SK-N-SH treated with all-trans-retinoic acid at 6 μM for 48 hours (cell line): ENCODE measurements at regions not wholly inside any gene's neighbourhood (a gene's known extent, or its start where the extent isn't known, plus 50 kb on each side); places are given as distances from the start of the nearest gene placed in this dataset.
"Not testable (repeated sequence)": the region's sequence is repeated elsewhere in the genome, so short reads cannot be mapped to it uniquely, and the experiment has no call there.

Experiments
- ATAC-seq: fragments of 200-7000 bp; cut with Tn5 transposase; 3 replicates; pipeline ENCODE4 v1.9.1; 2020; ENCODE audit warnings: mild to moderate bottlenecking, moderate library complexity
- ARNTL ChIP-seq: fragments of 450-650 bp; formaldehyde crosslinking; IDR thresholded peaks from 2 replicates; pipeline ENCODE4 v1.5.0; 2020; ENCODE audit warnings: low read depth, mild to moderate bottlenecking, moderate library complexity, borderline replicate concordance
- BACH2 ChIP-seq: fragments of 250-450 bp; sonication (Bioruptor Pico); IDR thresholded peaks from 2 replicates; pipeline ENCODE4 v1.9.0; 2021; ENCODE audit warnings: mild to moderate bottlenecking, borderline replicate concordance
- CSDC2 ChIP-seq: fragments of 250-450 bp; sonication (Bioruptor Pico); IDR thresholded peaks from 2 replicates; pipeline ENCODE4 v1.5.0; 2020; ENCODE audit warnings: mild to moderate bottlenecking, moderate library complexity
- ESRRG ChIP-seq: fragments of 250-450 bp; sonication (Bioruptor Pico); IDR thresholded peaks from 2 replicates; pipeline ENCODE4 v1.6.1; 2021; ENCODE audit warnings: mild to moderate bottlenecking
- GLIS3 ChIP-seq: fragments of 250-450 bp; sonication (Bioruptor Pico); IDR thresholded peaks from 2 replicates; pipeline ENCODE4 v1.5.0; 2020; ENCODE audit warnings: mild to moderate bottlenecking, moderate library complexity
- ISL1 ChIP-seq: fragments of 250-450 bp; sonication (Bioruptor Pico); IDR thresholded peaks from 2 replicates; pipeline ENCODE4 v2.1.2; 2022; ENCODE audit warnings: mild to moderate bottlenecking, moderate library complexity
- OSR1 ChIP-seq: fragments of 250-450 bp; sonication (Bioruptor Pico); IDR thresholded peaks from 2 replicates; pipeline ENCODE4 v1.8.0; 2022; ENCODE audit warnings: moderate library complexity, mild to moderate bottlenecking, inconsistent platforms
- RARB ChIP-seq: fragments of 250-450 bp; sonication (Bioruptor Pico); IDR thresholded peaks from 2 replicates; pipeline ENCODE4 v1.8.0; 2021; ENCODE audit warnings: mild to moderate bottlenecking, moderate library complexity
- ZC3H10 ChIP-seq: fragments of 250-450 bp; sonication (Bioruptor Pico); IDR thresholded peaks from 2 replicates; pipeline ENCODE4 v1.5.1; 2021; ENCODE audit warnings: mild to moderate bottlenecking, moderate library complexity
- ZFP3 ChIP-seq: fragments of 250-450 bp; sonication (Bioruptor Pico); IDR thresholded peaks from 2 replicates; pipeline ENCODE4 v1.5.0; 2020; ENCODE audit warnings: mild to moderate bottlenecking, moderate library complexity
- ZFP30 ChIP-seq: fragments of 450-650 bp; formaldehyde crosslinking; IDR thresholded peaks from 2 replicates; pipeline ENCODE4 v1.5.0; 2022; ENCODE audit warnings: mild to moderate bottlenecking, moderate library complexity
- ZNF565 ChIP-seq: fragments of 450-650 bp; formaldehyde crosslinking; conservative IDR thresholded peaks from 2 replicates; pipeline ENCODE4 v1.5.0; 2020; ENCODE audit warnings: low read depth, mild to moderate bottlenecking, moderate library complexity
- ZNF70 ChIP-seq: fragments of 450-650 bp; formaldehyde crosslinking; IDR thresholded peaks from 2 replicates; pipeline ENCODE4 v1.5.0; 2020; ENCODE audit warnings: mild to moderate bottlenecking, moderate library complexity
- TF ChIP-seq, protein P1 (sequence below): fragments of 250-450 bp; sonication (Bioruptor Pico); IDR thresholded peaks from 2 replicates; pipeline ENCODE4 v1.5.0; 2020; ENCODE audit warnings: mild to moderate bottlenecking, moderate library complexity
- TF ChIP-seq, protein P2 (sequence below): fragments of 250-450 bp; sonication (Bioruptor Pico); IDR thresholded peaks from 2 replicates; pipeline ENCODE4 v1.8.0; 2021; ENCODE audit warnings: low read depth, mild to moderate bottlenecking, moderate library complexity, borderline replicate concordance
- TF ChIP-seq, protein P3 (sequence below): fragments of 250-450 bp; sonication (Bioruptor Pico); IDR thresholded peaks from 2 replicates; pipeline ENCODE4 v1.5.1; 2021; ENCODE audit warnings: mild to moderate bottlenecking, moderate library complexity
- TF ChIP-seq, protein P4 (sequence below): fragments of 250-450 bp; sonication (Bioruptor Pico); IDR thresholded peaks from 2 replicates; pipeline ENCODE4 v1.5.1; 2020; ENCODE audit warnings: low read depth, mild to moderate bottlenecking, moderate library complexity
- TF ChIP-seq, protein P5 (sequence below): fragments of 250-450 bp; sonication (Bioruptor Pico); IDR thresholded peaks from 2 replicates; pipeline ENCODE4 v1.8.0; 2020; ENCODE audit warnings: mild to moderate bottlenecking, moderate library complexity, borderline replicate concordance

DNA sequence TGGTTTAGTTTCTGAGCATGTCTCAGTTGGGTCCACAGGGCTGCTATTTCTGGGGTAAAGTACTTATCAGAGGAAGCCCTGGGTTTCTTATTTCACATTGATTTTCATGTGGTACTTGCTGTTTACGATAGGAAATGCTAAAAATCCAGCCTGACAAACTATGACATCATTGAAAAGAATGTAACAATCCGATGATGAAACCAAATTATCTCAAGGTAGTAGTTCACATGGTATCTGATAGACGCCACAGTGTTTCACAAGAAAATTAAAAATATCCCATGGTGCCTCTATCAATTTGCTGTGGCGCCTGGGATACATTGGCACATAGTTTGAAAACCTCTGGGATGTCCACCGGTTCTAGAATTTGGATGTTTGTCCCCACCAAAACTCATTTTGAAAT lies 418.9 kb upstream of the RPS6KA3 start (continued):
- TF ChIP-seq, protein P1, sequence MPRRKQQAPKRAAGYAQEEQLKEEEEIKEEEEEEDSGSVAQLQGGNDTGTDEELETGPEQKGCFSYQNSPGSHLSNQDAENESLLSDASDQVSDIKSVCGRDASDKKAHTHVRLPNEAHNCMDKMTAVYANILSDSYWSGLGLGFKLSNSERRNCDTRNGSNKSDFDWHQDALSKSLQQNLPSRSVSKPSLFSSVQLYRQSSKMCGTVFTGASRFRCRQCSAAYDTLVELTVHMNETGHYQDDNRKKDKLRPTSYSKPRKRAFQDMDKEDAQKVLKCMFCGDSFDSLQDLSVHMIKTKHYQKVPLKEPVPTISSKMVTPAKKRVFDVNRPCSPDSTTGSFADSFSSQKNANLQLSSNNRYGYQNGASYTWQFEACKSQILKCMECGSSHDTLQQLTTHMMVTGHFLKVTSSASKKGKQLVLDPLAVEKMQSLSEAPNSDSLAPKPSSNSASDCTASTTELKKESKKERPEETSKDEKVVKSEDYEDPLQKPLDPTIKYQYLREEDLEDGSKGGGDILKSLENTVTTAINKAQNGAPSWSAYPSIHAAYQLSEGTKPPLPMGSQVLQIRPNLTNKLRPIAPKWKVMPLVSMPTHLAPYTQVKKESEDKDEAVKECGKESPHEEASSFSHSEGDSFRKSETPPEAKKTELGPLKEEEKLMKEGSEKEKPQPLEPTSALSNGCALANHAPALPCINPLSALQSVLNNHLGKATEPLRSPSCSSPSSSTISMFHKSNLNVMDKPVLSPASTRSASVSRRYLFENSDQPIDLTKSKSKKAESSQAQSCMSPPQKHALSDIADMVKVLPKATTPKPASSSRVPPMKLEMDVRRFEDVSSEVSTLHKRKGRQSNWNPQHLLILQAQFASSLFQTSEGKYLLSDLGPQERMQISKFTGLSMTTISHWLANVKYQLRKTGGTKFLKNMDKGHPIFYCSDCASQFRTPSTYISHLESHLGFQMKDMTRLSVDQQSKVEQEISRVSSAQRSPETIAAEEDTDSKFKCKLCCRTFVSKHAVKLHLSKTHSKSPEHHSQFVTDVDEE: no peak
- no peak for TF ChIP-seq RARB (CRISPR knock-in tag)

DNA sequence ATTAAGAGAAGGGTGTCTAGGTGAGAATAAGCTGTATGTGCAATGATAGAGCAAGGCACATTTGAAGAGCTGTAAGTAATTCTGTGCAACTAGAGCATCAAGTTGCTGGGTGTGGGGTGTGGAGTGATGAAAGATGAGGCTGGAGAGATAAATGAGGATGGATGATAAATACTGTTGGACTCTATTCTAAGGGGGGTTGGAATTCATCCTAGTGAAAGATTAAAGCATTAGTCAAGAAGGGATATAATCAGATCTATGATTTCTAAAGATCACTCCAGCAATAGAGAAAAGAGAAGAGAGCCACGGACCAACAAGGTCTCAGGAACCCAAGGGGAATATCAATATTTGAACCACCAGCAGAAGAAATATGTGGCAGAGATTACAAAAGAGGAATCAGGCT lies 415.0 kb upstream of the RPS6KA3 start:
- ATAC-seq: no peak
- TF ChIP-seq, protein P2, sequence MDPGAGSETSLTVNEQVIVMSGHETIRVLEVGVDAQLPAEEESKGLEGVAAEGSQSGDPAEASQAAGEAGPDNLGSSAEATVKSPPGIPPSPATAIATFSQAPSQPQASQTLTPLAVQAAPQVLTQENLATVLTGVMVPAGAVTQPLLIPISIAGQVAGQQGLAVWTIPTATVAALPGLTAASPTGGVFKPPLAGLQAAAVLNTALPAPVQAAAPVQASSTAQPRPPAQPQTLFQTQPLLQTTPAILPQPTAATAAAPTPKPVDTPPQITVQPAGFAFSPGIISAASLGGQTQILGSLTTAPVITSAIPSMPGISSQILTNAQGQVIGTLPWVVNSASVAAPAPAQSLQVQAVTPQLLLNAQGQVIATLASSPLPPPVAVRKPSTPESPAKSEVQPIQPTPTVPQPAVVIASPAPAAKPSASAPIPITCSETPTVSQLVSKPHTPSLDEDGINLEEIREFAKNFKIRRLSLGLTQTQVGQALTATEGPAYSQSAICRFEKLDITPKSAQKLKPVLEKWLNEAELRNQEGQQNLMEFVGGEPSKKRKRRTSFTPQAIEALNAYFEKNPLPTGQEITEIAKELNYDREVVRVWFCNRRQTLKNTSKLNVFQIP (CRISPR knock-in tag): no peak
- TF ChIP-seq ESRRG: no peak
- TF ChIP-seq, protein P1: no peak
- TF ChIP-seq, protein P3, sequence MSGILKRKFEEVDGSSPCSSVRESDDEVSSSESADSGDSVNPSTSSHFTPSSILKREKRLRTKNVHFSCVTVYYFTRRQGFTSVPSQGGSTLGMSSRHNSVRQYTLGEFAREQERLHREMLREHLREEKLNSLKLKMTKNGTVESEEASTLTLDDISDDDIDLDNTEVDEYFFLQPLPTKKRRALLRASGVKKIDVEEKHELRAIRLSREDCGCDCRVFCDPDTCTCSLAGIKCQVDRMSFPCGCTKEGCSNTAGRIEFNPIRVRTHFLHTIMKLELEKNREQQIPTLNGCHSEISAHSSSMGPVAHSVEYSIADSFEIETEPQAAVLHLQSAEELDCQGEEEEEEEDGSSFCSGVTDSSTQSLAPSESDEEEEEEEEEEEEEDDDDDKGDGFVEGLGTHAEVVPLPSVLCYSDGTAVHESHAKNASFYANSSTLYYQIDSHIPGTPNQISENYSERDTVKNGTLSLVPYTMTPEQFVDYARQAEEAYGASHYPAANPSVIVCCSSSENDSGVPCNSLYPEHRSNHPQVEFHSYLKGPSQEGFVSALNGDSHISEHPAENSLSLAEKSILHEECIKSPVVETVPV (CRISPR knock-in tag): no peak
- no peak for TF ChIP-seq GLIS3
- TF ChIP-seq ZNF70: no peak
- no peak for TF ChIP-seq ZFP3 (CRISPR knock-in tag)

DNA sequence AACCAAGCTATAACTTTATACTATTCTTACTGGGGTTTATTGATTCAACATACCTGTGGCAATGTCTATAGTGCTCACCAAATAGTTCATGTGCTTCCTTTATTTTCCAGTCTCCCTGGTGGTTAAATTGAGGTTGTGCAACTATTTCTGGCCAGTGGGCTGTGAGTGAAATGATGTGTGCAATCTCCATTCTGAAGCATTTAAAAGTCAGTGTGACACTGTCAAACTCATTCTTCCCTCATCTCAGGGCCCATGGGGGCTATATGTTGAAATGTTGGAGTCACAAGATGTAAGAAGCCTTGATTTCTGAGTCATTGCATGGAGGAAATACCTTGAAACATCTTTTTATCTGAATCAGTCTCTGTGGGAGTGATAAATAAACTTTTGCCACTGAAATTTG lies 414.3 kb upstream of the RPS6KA3 start:
- no peak for ATAC-seq

DNA sequence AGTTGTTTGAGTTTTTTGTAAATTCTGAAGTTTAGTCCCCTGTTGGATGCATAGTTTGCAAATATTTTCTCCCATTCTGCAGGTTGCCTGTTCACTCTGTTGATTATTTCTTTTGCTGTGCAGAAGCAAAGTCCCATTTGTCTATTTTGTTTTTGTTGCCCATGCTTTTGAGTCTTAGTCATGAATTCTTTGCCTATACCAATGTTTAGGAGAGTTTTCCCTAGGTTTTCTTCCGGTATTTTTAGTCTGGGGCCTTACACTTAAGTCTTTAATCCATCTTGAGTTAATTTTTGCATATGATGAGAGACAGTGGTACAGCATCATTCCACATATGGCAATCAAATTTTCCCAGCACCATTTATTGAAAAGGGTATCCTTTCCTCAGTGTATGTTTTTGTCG lies 405.8 kb upstream of the RPS6KA3 start:
- ATAC-seq: no peak
- TF ChIP-seq ARNTL (CRISPR knock-in tag): no peak

More for the DNA sequence above, 414.3 kb upstream of the RPS6KA3 start:
- no peak for TF ChIP-seq OSR1
- no peak for TF ChIP-seq GLIS3
- TF ChIP-seq ISL1: no peak
- TF ChIP-seq ZNF565 (CRISPR knock-in tag): no peak
- no peak for TF ChIP-seq CSDC2
- no peak for TF ChIP-seq ZFP3 (CRISPR knock-in tag)
- TF ChIP-seq ZFP30: no peak
- no peak for TF ChIP-seq ZNF70
- TF ChIP-seq, protein P3 (CRISPR knock-in tag): no peak

DNA sequence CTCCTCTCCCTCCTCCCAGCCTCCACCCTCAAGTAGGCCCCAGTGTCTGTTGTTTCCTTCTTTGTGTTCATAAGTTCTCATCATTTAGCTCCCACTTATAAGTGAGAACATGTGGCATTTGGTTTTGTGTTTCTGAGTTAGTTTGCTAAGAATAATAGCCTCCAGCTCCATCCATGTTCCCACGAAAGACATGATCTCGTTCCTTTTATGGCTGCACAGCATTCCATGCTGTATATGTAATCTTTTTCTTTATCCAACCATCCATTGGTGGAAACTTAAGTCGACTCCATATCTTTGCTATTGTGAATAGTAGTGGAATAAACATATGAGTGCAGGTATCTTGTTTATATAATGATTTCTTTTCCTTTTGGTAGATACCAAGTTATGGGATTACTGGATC lies 405.0 kb upstream of the RPS6KA3 start:
- not testable (repeated sequence) for ATAC-seq

DNA sequence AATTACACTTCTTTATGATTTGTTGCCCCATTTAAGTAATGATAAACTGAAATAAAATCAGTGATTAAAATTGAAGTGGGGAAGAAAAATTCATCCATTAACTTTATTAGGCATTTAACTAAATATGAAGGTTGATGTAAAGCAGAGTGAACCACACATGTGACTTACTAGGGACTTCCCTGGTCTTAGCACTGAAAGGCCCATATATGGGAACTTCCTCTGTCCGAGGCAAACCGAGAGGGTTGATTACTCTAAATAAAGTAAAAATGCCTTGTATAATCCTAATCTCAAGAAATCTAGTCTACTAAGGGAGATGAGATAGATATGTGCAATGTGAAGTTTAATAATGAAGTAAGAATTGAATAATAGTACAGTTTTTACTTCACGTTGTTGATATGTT lies 403.9 kb upstream of the RPS6KA3 start:
- no peak for ATAC-seq
- TF ChIP-seq, protein P4, sequence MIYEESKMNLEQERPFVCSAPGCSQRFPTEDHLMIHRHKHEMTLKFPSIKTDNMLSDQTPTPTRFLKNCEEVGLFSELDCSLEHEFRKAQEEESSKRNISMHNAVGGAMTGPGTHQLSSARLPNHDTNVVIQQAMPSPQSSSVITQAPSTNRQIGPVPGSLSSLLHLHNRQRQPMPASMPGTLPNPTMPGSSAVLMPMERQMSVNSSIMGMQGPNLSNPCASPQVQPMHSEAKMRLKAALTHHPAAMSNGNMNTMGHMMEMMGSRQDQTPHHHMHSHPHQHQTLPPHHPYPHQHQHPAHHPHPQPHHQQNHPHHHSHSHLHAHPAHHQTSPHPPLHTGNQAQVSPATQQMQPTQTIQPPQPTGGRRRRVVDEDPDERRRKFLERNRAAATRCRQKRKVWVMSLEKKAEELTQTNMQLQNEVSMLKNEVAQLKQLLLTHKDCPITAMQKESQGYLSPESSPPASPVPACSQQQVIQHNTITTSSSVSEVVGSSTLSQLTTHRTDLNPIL (CRISPR knock-in tag): no peak
- TF ChIP-seq, protein P2 (CRISPR knock-in tag): no peak
- no peak for TF ChIP-seq ZFP30
- no peak for TF ChIP-seq ZC3H10 (CRISPR knock-in tag)
- no peak for TF ChIP-seq BACH2
- TF ChIP-seq, protein P5, sequence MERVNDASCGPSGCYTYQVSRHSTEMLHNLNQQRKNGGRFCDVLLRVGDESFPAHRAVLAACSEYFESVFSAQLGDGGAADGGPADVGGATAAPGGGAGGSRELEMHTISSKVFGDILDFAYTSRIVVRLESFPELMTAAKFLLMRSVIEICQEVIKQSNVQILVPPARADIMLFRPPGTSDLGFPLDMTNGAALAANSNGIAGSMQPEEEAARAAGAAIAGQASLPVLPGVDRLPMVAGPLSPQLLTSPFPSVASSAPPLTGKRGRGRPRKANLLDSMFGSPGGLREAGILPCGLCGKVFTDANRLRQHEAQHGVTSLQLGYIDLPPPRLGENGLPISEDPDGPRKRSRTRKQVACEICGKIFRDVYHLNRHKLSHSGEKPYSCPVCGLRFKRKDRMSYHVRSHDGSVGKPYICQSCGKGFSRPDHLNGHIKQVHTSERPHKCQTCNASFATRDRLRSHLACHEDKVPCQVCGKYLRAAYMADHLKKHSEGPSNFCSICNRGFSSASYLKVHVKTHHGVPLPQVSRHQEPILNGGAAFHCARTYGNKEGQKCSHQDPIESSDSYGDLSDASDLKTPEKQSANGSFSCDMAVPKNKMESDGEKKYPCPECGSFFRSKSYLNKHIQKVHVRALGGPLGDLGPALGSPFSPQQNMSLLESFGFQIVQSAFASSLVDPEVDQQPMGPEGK (CRISPR knock-in tag): no peak
- TF ChIP-seq ZFP3 (CRISPR knock-in tag): no peak
- no peak for TF ChIP-seq CSDC2
- TF ChIP-seq ZNF70: no peak
